WTC11 (cell line): ENCODE measurements at regions not wholly inside any gene's neighbourhood (a gene's known extent, or its start where the extent isn't known, plus 50 kb on each side); places are given as distances from the start of the nearest gene placed in this dataset.
"Not testable (repeated sequence)": the region's sequence is repeated elsewhere in the genome, so short reads cannot be mapped to it uniquely, and the experiment has no call there.

Experiments
- ATAC-seq: fragments of 200-7000 bp; cut with Tn5 transposase; 2 replicates; pipeline ENCODE4 v1.10.0; 2021; ENCODE audit warnings: mild to moderate bottlenecking, moderate library complexity
- CTCF ChIA-PET: fragments of 300-600 bp; sonication (Branson Sonifier 250); formaldehyde crosslinking; loops from one replicate; lab custom pipeline; 2021; ENCODE audit warnings: antibody characterized with exemption; lab: Charles Lee
- POLR2A ChIA-PET: fragments of 350-600 bp; sonication (Branson Sonifier 250); formaldehyde crosslinking; loops from one replicate; lab custom pipeline; 2021; ENCODE audit warnings: antibody characterized with exemption; lab: Charles Lee
- DNase-seq: peaks from one replicate; pipeline ENCODE4 v3.0.0; 2021; ENCODE audit warnings: low spot score
- H3K27ac Mint-ChIP-seq: 2 replicates; pipeline ENCODE4 v1.8.0; 2021; ENCODE audit warnings: mixed read lengths
- H3K27me3 Mint-ChIP-seq: 2 replicates; pipeline ENCODE4 v1.8.0; 2021; ENCODE audit warnings: low read depth, mild to moderate bottlenecking, moderate library complexity, mixed read lengths
- H3K36me3 Mint-ChIP-seq: 2 replicates; pipeline ENCODE4 v1.8.0; 2021; ENCODE audit warnings: mixed read lengths
- H3K4me1 Mint-ChIP-seq: 2 replicates; pipeline ENCODE4 v1.8.0; 2022; ENCODE audit warnings: mixed read lengths
- H3K4me3 Mint-ChIP-seq: 2 replicates; pipeline ENCODE4 v1.8.0; 2021; ENCODE audit warnings: mild to moderate bottlenecking, moderate library complexity, mixed read lengths
- H3K9me3 Mint-ChIP-seq: 2 replicates; pipeline ENCODE4 v1.8.0; 2021; ENCODE audit warnings: mixed read lengths
- CBFB ChIP-seq: sonication (generic); formaldehyde crosslinking; IDR thresholded peaks from 2 replicates; pipeline ENCODE4 v1.8.1; 2022; ENCODE audit warnings: mild to moderate bottlenecking, low read depth, missing genetic modification reagents
- FOXJ3 ChIP-seq: sonication (generic); formaldehyde crosslinking; IDR thresholded peaks from 2 replicates; pipeline ENCODE4 v1.9.0; 2021; ENCODE audit warnings: missing genetic modification reagents, mild to moderate bottlenecking, borderline replicate concordance
- JUN ChIP-seq: sonication (generic); formaldehyde crosslinking; IDR thresholded peaks from 2 replicates; pipeline ENCODE4 v1.8.0; 2023; ENCODE audit warnings: mild to moderate bottlenecking, missing genetic modification reagents
- KAT7 ChIP-seq: sonication (generic); formaldehyde crosslinking; IDR thresholded peaks from 2 replicates; pipeline ENCODE4 v1.8.1; 2023; ENCODE audit warnings: missing genetic modification reagents, mild to moderate bottlenecking, borderline replicate concordance
- NFYB ChIP-seq: sonication (generic); formaldehyde crosslinking; conservative IDR thresholded peaks from 2 replicates; pipeline ENCODE4 v1.8.0; 2022; ENCODE audit warnings: low read depth, missing genetic modification reagents
- SMAD3 ChIP-seq: sonication (generic); formaldehyde crosslinking; IDR thresholded peaks from 2 replicates; pipeline ENCODE4 v1.8.0; 2022; ENCODE audit warnings: missing genetic modification reagents, mild to moderate bottlenecking, borderline replicate concordance
- ZBTB21 ChIP-seq: sonication (generic); formaldehyde crosslinking; IDR thresholded peaks from 2 replicates; pipeline ENCODE4 v1.8.1; 2023; ENCODE audit warnings: mild to moderate bottlenecking, missing genetic modification reagents, borderline replicate concordance
- ZNF317 ChIP-seq: sonication (generic); formaldehyde crosslinking; IDR thresholded peaks from 2 replicates; pipeline ENCODE4 v1.8.1; 2023; ENCODE audit warnings: low read depth, mild to moderate bottlenecking, moderate library complexity, missing genetic modification reagents, borderline replicate concordance
- ZNF416 ChIP-seq: fragments of 250-450 bp; sonication (Bioruptor Pico); IDR thresholded peaks from 2 replicates; pipeline ENCODE4 v1.9.0; 2021; ENCODE audit warnings: mild to moderate bottlenecking, inconsistent platforms
- ZNF671 ChIP-seq: fragments of 250-450 bp; sonication (Bioruptor Pico); IDR thresholded peaks from 2 replicates; pipeline ENCODE4 v1.8.0; 2021; ENCODE audit warnings: mild to moderate bottlenecking
- TF ChIP-seq, protein P1 (sequence below): sonication (generic); formaldehyde crosslinking; IDR thresholded peaks from 2 replicates; pipeline ENCODE4 v1.8.1; 2022; ENCODE audit warnings: mild to moderate bottlenecking, moderate library complexity, missing genetic modification reagents
- TF ChIP-seq, protein P2 (sequence below): sonication (generic); formaldehyde crosslinking; IDR thresholded peaks from 2 replicates; pipeline ENCODE4 v1.8.0; 2022; ENCODE audit warnings: mild to moderate bottlenecking, missing genetic modification reagents
- TF ChIP-seq, protein P3 (sequence below): fragments of 250-450 bp; sonication (Bioruptor Pico); IDR thresholded peaks from 2 replicates; pipeline ENCODE4 v1.9.0; 2021; ENCODE audit warnings: mild to moderate bottlenecking, borderline replicate concordance
- TF ChIP-seq, protein P4 (sequence below): fragments of 250-450 bp; sonication (Bioruptor Pico); IDR thresholded peaks from 2 replicates; pipeline ENCODE4 v1.9.0; 2021; ENCODE audit warnings: moderate library complexity, mild to moderate bottlenecking, inconsistent platforms, borderline replicate concordance
- TF ChIP-seq, protein P5 (sequence below): fragments of 250-450 bp; sonication (Bioruptor Pico); IDR thresholded peaks from 2 replicates; pipeline ENCODE4 v1.8.0; 2021; ENCODE audit warnings: mild to moderate bottlenecking
- TF ChIP-seq, protein P6 (sequence below): sonication (generic); formaldehyde crosslinking; IDR thresholded peaks from 2 replicates; pipeline ENCODE4 v1.8.0; 2022; ENCODE audit warnings: mild to moderate bottlenecking, missing genetic modification reagents
- TF ChIP-seq, protein P7 (sequence below): sonication (generic); formaldehyde crosslinking; IDR thresholded peaks from 2 replicates; pipeline ENCODE4 v1.8.0; 2022; ENCODE audit warnings: mild to moderate bottlenecking, missing genetic modification reagents

DNA sequence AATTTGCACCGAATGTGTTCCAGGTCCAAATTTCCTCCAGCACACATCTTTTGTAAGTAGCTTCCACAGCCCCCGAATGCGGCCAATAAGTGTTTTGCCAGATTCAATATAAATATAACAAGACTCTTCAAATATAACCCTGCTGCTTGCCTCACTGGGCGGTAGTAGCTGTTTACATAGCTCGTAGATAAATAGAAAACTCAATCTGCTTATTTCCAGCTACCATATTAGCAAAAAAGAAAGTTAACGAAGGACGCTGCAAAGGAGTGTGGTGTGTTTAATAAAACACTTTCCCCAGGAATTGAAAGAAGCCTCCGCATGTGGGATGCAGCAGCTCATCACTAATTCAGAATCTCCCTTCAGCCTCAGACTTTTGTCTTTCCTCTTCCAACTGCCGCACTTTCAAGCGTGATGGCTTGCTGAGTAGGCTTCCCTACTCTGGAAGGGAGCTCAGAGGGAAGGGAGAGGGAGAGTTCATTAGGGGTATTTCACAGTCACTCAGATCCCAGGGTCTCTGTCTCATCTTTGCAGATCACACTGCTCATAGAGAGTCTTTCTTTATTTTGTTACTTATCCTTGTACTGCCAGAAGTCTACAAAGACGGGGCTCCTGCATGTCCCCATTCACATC, 367.0 kb downstream of the RND3 start:
- Mint-ChIP-seq H3K27ac (peak overlapping the region; percentile 63; the same call in 1 of the 2 replicates), H3K9me3 (no peaks in the 10 kb centered on the region), H3K4me1 (peaks cover 40% of the 10 kb centered on the region), H3K36me3 (no peaks in the 10 kb centered on the region), H3K4me3 (peak overlapping the region; percentile 40), H3K27me3 (no peaks in the 10 kb centered on the region)
- ChIA-PET CTCF (interaction anchor here (1.1 kb wide), 1 partner anchor 428 kb away, joined by 3 read pairs; no protein-coding TSS in a partner anchor), POLR2A (interaction anchor here (0.8 kb wide), 1 partner anchor 22 kb away, joined by 3 read pairs; no protein-coding TSS in a partner anchor)
- DNase-seq = no peak
- TF ChIP-seq, protein P1, sequence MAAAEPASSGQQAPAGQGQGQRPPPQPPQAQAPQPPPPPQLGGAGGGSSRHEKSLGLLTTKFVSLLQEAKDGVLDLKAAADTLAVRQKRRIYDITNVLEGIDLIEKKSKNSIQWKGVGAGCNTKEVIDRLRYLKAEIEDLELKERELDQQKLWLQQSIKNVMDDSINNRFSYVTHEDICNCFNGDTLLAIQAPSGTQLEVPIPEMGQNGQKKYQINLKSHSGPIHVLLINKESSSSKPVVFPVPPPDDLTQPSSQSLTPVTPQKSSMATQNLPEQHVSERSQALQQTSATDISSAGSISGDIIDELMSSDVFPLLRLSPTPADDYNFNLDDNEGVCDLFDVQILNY (CRISPR knock-in tag) = no peak
- TF ChIP-seq NFYB (no peak), KAT7 (no peak), ZNF671 (CRISPR knock-in tag) (no peak)
- TF ChIP-seq, protein P2, sequence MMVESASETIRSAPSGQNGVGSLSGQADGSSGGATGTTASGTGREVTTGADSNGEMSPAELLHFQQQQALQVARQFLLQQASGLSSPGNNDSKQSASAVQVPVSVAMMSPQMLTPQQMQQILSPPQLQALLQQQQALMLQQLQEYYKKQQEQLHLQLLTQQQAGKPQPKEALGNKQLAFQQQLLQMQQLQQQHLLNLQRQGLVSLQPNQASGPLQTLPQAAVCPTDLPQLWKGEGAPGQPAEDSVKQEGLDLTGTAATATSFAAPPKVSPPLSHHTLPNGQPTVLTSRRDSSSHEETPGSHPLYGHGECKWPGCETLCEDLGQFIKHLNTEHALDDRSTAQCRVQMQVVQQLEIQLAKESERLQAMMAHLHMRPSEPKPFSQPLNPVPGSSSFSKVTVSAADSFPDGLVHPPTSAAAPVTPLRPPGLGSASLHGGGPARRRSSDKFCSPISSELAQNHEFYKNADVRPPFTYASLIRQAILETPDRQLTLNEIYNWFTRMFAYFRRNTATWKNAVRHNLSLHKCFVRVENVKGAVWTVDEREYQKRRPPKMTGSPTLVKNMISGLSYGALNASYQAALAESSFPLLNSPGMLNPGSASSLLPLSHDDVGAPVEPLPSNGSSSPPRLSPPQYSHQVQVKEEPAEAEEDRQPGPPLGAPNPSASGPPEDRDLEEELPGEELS (CRISPR knock-in tag) = no peak
- ATAC-seq = peak; percentile 77

DNA sequence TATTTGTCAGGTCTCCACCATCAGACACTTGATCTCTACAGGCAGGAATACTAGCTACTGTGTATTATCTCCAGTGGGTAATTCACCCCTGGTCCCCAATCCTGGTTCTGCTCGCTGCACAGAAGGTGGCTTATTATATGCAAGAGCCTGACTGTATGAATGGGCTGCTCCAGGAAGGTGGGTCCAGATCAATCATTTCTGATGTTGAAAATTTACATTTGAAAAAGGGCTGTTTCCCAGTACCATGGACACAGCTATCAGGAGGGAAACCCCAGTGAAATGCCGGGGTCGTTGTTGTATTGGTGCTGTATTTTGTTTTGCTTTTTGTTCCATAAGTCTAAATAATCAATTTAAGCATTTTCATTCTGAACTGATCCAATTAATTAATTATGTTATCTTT, 367.6 kb downstream of the RND3 start:
- H3K27ac Mint-ChIP-seq = no peak overlapping the region
- DNase-seq (no peak), ATAC-seq (peak; percentile 50)
- H3K4me1 Mint-ChIP-seq = peaks cover 37% of the 10 kb centered on the region
- POLR2A ChIA-PET = interaction anchor here (0.8 kb wide), 1 partner anchor 22 kb away, joined by 3 read pairs; no protein-coding TSS in a partner anchor
- CTCF ChIA-PET = interaction anchor here (1.1 kb wide), 1 partner anchor 428 kb away, joined by 3 read pairs; no protein-coding TSS in a partner anchor
- no peak for TF ChIP-seq ZNF317 (CRISPR knock-in tag)
- TF ChIP-seq, protein P3, sequence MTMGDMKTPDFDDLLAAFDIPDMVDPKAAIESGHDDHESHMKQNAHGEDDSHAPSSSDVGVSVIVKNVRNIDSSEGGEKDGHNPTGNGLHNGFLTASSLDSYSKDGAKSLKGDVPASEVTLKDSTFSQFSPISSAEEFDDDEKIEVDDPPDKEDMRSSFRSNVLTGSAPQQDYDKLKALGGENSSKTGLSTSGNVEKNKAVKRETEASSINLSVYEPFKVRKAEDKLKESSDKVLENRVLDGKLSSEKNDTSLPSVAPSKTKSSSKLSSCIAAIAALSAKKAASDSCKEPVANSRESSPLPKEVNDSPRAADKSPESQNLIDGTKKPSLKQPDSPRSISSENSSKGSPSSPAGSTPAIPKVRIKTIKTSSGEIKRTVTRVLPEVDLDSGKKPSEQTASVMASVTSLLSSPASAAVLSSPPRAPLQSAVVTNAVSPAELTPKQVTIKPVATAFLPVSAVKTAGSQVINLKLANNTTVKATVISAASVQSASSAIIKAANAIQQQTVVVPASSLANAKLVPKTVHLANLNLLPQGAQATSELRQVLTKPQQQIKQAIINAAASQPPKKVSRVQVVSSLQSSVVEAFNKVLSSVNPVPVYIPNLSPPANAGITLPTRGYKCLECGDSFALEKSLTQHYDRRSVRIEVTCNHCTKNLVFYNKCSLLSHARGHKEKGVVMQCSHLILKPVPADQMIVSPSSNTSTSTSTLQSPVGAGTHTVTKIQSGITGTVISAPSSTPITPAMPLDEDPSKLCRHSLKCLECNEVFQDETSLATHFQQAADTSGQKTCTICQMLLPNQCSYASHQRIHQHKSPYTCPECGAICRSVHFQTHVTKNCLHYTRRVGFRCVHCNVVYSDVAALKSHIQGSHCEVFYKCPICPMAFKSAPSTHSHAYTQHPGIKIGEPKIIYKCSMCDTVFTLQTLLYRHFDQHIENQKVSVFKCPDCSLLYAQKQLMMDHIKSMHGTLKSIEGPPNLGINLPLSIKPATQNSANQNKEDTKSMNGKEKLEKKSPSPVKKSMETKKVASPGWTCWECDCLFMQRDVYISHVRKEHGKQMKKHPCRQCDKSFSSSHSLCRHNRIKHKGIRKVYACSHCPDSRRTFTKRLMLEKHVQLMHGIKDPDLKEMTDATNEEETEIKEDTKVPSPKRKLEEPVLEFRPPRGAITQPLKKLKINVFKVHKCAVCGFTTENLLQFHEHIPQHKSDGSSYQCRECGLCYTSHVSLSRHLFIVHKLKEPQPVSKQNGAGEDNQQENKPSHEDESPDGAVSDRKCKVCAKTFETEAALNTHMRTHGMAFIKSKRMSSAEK = no peak
- H3K9me3 Mint-ChIP-seq = no peaks in the 10 kb centered on the region
- peak overlapping the region; percentile 24; the same call in 1 of the 2 replicates for H3K4me3 Mint-ChIP-seq
- no peaks in the 10 kb centered on the region for H3K36me3 Mint-ChIP-seq
- no peaks in the 10 kb centered on the region for H3K27me3 Mint-ChIP-seq

DNA sequence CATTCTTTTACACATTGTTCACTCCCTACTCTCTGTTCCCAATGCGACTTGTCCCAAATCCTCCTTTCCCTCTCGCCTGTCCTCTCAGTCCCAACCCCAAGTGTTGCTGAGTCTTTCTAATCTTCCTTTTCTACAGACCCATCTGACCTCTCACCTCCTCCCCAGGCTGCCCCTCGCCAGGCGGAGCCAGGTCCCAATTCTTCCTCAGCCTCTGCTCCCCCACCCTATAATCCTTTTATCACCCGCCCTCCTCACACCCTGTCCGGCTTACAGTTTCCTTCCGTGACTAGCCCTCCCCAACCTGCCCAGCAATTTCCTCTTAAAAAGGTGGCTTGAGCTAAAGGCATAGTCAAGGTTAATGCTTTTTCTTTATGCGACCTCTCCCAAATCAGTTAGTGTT, 373.4 kb downstream of the RND3 start:
- POLR2A ChIA-PET, CTCF ChIA-PET, H3K27me3 Mint-ChIP-seq, ATAC-seq, H3K36me3 Mint-ChIP-seq, H3K4me1 Mint-ChIP-seq, H3K27ac Mint-ChIP-seq, H3K4me3 Mint-ChIP-seq, H3K9me3 Mint-ChIP-seq, DNase-seq: not testable (repeated sequence)

DNA sequence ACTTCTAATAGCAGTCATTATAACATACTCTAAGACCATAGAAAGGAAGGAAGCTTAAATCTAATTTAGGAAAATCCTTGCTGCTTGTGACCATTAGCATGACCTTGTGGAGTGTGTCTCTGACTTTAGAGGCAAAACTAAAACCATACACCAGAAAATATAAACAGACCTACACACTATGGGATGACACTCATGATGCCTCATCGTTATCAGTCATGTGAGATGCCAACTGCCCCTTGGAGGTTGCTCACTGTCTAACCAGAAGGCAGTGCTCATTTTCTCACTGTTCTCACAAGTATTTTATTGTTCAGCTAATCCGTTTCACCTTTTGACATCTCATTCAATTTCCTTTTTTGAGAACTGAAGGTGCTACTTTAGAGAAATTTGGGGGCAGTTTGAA, 376.9 kb downstream of the RND3 start:
- ATAC-seq = no peak
- TF ChIP-seq CBFB (CRISPR knock-in tag) = no peak
- TF ChIP-seq, protein P4, sequence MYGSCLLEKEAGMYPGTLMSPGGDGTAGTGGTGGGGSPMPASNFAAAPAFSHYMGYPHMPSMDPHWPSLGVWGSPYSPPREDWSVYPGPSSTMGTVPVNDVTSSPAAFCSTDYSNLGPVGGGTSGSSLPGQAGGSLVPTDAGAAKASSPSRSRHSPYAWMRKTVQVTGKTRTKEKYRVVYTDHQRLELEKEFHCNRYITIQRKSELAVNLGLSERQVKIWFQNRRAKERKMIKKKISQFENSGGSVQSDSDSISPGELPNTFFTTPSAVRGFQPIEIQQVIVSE (CRISPR knock-in tag) = no peak
- TF ChIP-seq JUN = no peak
- TF ChIP-seq, protein P5, sequence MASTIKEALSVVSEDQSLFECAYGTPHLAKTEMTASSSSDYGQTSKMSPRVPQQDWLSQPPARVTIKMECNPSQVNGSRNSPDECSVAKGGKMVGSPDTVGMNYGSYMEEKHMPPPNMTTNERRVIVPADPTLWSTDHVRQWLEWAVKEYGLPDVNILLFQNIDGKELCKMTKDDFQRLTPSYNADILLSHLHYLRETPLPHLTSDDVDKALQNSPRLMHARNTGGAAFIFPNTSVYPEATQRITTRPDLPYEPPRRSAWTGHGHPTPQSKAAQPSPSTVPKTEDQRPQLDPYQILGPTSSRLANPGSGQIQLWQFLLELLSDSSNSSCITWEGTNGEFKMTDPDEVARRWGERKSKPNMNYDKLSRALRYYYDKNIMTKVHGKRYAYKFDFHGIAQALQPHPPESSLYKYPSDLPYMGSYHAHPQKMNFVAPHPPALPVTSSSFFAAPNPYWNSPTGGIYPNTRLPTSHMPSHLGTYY (CRISPR knock-in tag) = no peak
- TF ChIP-seq ZBTB21 = no peak
- TF ChIP-seq SMAD3 (CRISPR knock-in tag) = no peak
- TF ChIP-seq ZNF317 (CRISPR knock-in tag) = no peak
- no peak for TF ChIP-seq ZNF416
- TF ChIP-seq, protein P6, sequence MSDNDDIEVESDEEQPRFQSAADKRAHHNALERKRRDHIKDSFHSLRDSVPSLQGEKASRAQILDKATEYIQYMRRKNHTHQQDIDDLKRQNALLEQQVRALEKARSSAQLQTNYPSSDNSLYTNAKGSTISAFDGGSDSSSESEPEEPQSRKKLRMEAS (CRISPR knock-in tag) = no peak
- TF ChIP-seq, protein P7, sequence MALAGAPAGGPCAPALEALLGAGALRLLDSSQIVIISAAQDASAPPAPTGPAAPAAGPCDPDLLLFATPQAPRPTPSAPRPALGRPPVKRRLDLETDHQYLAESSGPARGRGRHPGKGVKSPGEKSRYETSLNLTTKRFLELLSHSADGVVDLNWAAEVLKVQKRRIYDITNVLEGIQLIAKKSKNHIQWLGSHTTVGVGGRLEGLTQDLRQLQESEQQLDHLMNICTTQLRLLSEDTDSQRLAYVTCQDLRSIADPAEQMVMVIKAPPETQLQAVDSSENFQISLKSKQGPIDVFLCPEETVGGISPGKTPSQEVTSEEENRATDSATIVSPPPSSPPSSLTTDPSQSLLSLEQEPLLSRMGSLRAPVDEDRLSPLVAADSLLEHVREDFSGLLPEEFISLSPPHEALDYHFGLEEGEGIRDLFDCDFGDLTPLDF (CRISPR knock-in tag) = no peak
- TF ChIP-seq FOXJ3 = no peak

More for the DNA sequence above, 376.9 kb downstream of the RND3 start:
- no peaks in the 10 kb centered on the region for H3K36me3 Mint-ChIP-seq
- peaks cover 6% of the 10 kb centered on the region for H3K9me3 Mint-ChIP-seq
- no peaks in the 10 kb centered on the region for H3K27me3 Mint-ChIP-seq
- ChIA-PET POLR2A (no interaction called here), CTCF (no interaction called here)
- H3K4me1 Mint-ChIP-seq = no peaks in the 10 kb centered on the region
- no peak overlapping the region for H3K4me3 Mint-ChIP-seq
- no peak overlapping the region for H3K27ac Mint-ChIP-seq
- DNase-seq = no peak
